ENCODE measurements at regions not wholly inside any gene's neighbourhood (a gene's known extent, or its start where the extent isn't known, plus 50 kb on each side); places are given as distances from the start of the nearest gene placed in this dataset.

- DNase-seq = no peak
Observed at GRCh38 chr9:16158093-16158492, 605.2 kb downstream of the CCDC171 start.

GRCh38 chr9:16161483-16161882 is 608.6 kb downstream of the CCDC171 start:
- no peak for DNase-seq

- DNase-seq = no peak
Observed at GRCh38 chr9:16170119-16170518, 617.3 kb downstream of the CCDC171 start.

GRCh38 chr9:16171911-16172310 is 619.1 kb downstream of the CCDC171 start:
- no peak for DNase-seq

GRCh38 chr9:16172796-16173195 is 620.0 kb downstream of the CCDC171 start:
- DNase-seq = no peak

- no peak for DNase-seq
Observed at GRCh38 chr9:16174915-16175314, 622.1 kb downstream of the CCDC171 start.

GRCh38 chr9:16175461-16175860 is 622.6 kb downstream of the CCDC171 start:
- no peak for DNase-seq

- DNase-seq = no peak
Observed at GRCh38 chr9:16178294-16178693, 625.5 kb downstream of the CCDC171 start.

- DNase-seq = no peak
Observed at GRCh38 chr9:16179566-16179965, 626.7 kb downstream of the CCDC171 start.

- DNase-seq = no peak
Observed at GRCh38 chr9:16180091-16180490, 627.2 kb downstream of the CCDC171 start.

- no peak for DNase-seq
Observed at GRCh38 chr9:16180546-16180945, 627.7 kb downstream of the CCDC171 start.

- DNase-seq = no peak
Observed at GRCh38 chr9:16181539-16181938, 628.7 kb downstream of the CCDC171 start.

- no peak for DNase-seq
Observed at GRCh38 chr9:16182784-16183183, 629.9 kb downstream of the CCDC171 start.

- DNase-seq = no peak
Observed at GRCh38 chr9:16184964-16185646, 632.3 kb downstream of the CCDC171 start.

- DNase-seq = no peak
Observed at GRCh38 chr9:16191191-16191590, 638.3 kb downstream of the CCDC171 start.

- peak; percentile 30 to 43 for DNase-seq
Observed at GRCh38 chr9:16191691-16192402, 639.0 kb downstream of the CCDC171 start.

GRCh38 chr9:16192403-16193017 is 639.7 kb downstream of the CCDC171 start:
- no peak for DNase-seq

GRCh38 chr9:16193066-16193465 is 640.2 kb downstream of the CCDC171 start:
- no peak for DNase-seq

- no peak for DNase-seq
Observed at GRCh38 chr9:16196206-16196605, 643.4 kb downstream of the CCDC171 start.

GRCh38 chr9:16197578-16198370 is 644.9 kb downstream of the CCDC171 start:
- no peak for DNase-seq

GRCh38 chr9:16198996-16199395 is 646.2 kb downstream of the CCDC171 start:
- DNase-seq = no peak

GRCh38 chr9:16202221-16202620 is 649.4 kb downstream of the CCDC171 start:
- DNase-seq = no peak

Measured in activated CD4-positive, alpha-beta T cell treated with anti-CD3 and anti-CD28 coated beads, Interleukin-2, amount 50 U/mL, for 48 hours (primary cell).